ENCODE measurements at regions not wholly inside any gene's neighbourhood (a gene's known extent, or its start where the extent isn't known, plus 50 kb on each side); places are given as distances from the start of the nearest gene placed in this dataset.

DNA sequence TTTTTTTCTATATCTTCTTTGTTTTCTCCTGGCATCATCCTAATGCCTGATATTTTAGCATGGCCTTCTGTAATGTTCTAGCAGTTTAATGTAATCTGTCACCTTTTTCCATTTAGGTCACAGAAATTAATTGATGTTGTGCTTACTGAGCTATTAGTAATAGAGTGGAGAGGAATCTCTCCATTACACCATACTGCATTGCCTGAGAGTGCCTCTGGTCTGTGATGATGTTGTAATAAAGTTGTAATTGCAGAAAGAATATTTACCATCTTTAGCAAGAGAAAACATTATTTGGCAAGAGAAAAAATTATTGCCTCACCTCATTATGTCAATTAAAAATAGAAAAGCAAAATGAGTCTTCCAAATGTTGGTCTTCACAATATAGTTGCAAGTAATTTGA is 213.2 kb downstream of the KCNJ3 start:
- no peak for ATAC-seq (ENCODE audit: low read depth)
- H3K4me1 ChIP-seq (ENCODE audit: insufficient read depth, poor library complexity, severe bottlenecking): no peaks in the 10 kb centered on the region
- H3K4me3 ChIP-seq (ENCODE audit: severe bottlenecking): no peak overlapping the region
- H3K27ac ChIP-seq (ENCODE audit: poor library complexity, severe bottlenecking): no peak overlapping the region
- no peaks in the 10 kb centered on the region for H3K27me3 ChIP-seq (ENCODE audit: insufficient read depth, poor library complexity, severe bottlenecking)
- no peaks in the 10 kb centered on the region for H3K9me3 ChIP-seq (ENCODE audit: severe bottlenecking)
- TF ChIP-seq, protein P1, sequence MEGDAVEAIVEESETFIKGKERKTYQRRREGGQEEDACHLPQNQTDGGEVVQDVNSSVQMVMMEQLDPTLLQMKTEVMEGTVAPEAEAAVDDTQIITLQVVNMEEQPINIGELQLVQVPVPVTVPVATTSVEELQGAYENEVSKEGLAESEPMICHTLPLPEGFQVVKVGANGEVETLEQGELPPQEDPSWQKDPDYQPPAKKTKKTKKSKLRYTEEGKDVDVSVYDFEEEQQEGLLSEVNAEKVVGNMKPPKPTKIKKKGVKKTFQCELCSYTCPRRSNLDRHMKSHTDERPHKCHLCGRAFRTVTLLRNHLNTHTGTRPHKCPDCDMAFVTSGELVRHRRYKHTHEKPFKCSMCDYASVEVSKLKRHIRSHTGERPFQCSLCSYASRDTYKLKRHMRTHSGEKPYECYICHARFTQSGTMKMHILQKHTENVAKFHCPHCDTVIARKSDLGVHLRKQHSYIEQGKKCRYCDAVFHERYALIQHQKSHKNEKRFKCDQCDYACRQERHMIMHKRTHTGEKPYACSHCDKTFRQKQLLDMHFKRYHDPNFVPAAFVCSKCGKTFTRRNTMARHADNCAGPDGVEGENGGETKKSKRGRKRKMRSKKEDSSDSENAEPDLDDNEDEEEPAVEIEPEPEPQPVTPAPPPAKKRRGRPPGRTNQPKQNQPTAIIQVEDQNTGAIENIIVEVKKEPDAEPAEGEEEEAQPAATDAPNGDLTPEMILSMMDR (IDR thresholded peaks at IDR 0.05; ENCODE audit: poor library complexity, severe bottlenecking): no peak
- DNase-seq (ENCODE audit: low spot score): no peak
- no peaks in the 10 kb centered on the region for H3K36me3 ChIP-seq (ENCODE audit: low read depth)

DNA sequence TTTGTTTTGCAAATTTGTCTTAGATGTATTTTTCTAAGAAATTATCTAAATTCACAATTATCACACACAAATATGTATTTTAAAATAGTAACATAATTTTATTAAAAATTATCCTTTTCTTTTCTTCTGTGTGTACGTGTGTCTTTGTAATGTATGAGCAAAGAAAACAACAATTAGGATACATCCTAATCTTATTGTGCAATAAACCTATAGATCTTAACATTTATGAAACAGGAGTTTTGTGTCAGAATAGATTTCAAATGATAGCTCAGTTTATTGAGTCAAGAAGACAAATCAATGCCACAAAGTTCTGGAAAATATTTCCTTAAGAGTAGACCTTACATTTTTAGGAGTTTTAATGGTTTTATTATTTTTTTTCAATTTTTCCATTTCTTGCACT is 212.2 kb downstream of the KCNJ3 start:
- H3K4me3 ChIP-seq (ENCODE audit: severe bottlenecking): no peak overlapping the region
- DNase-seq (ENCODE audit: low spot score) (no peak), ATAC-seq (ENCODE audit: low read depth) (no peak)
- H3K36me3 ChIP-seq (ENCODE audit: low read depth): no peaks in the 10 kb centered on the region
- H3K4me1 ChIP-seq (ENCODE audit: insufficient read depth, poor library complexity, severe bottlenecking): no peaks in the 10 kb centered on the region
- TF ChIP-seq, protein P1 (IDR thresholded peaks at IDR 0.05; ENCODE audit: poor library complexity, severe bottlenecking): no peak
- H3K27me3 ChIP-seq (ENCODE audit: insufficient read depth, poor library complexity, severe bottlenecking): no peaks in the 10 kb centered on the region
- H3K9me3 ChIP-seq (ENCODE audit: severe bottlenecking): no peaks in the 10 kb centered on the region
- H3K27ac ChIP-seq (ENCODE audit: poor library complexity, severe bottlenecking): no peak overlapping the region

DNA sequence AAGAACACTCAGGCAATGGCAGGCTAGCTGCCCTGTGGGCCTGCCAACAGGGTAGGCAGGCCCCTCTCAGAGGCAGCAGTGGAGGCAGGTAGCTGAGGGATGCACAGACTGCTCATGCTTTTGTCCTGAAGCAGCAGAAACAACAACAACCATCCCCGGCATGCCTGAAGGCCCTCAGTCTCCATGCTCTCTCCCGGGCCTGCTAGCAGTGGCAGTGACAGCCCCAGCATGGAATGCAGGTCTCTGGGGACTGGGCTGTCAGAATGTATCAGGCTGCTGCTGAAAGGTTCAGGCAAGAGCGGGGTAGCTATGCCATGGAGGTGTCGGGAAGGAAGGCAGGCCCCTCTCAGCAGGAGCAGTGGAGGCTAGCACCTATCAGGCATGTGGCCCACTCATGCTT is 209.8 kb downstream of the KCNJ3 start:
- Histone ChIP-seq H3K27me3 (ENCODE audit: insufficient read depth, poor library complexity, severe bottlenecking) (no peaks in the 10 kb centered on the region), H3K27ac (ENCODE audit: poor library complexity, severe bottlenecking) (no peak overlapping the region), H3K9me3 (ENCODE audit: severe bottlenecking) (no peaks in the 10 kb centered on the region), H3K4me3 (ENCODE audit: severe bottlenecking) (no peak overlapping the region), H3K36me3 (ENCODE audit: low read depth) (no peaks in the 10 kb centered on the region), H3K4me1 (ENCODE audit: insufficient read depth, poor library complexity, severe bottlenecking) (no peaks in the 10 kb centered on the region)
- no peak for DNase-seq (ENCODE audit: low spot score)
- TF ChIP-seq, protein P1 (IDR thresholded peaks at IDR 0.05; ENCODE audit: poor library complexity, severe bottlenecking): no peak
- no peak for ATAC-seq (ENCODE audit: low read depth)
